Anterior cingulate cortex (tissue), 58 donors: ENCODE measurements at regions not wholly inside any gene's neighbourhood (a gene's known extent, or its start where the extent isn't known, plus 50 kb on each side); places are given as distances from the start of the nearest gene placed in this dataset.

ENCODE experiments used
- DNase-seq, 58 donors: peaks; one replicate each; lab custom pipeline; 2025; lab: John Stamatoyannopoulos, UW

DNA sequence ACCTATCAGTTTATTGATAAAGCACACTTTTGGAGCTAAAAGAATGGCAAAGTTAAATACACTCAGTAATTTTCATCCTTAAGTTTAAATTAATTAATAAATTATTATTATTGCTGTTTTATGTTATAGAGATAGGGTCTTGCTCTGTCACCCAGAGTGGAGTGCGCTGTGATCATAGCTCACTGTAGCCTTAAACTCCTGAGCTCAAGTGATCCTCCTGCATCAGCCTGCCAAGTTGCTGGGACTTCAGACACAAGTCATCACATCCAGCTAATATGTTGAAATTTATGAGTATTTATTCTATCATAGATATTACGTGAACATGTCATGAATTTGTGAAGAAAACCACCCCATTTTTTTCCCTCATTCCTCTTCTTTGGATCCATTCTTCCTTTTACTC lies 64.2 kb downstream of the GJA1 start:
- DNase-seq = no peak

DNA sequence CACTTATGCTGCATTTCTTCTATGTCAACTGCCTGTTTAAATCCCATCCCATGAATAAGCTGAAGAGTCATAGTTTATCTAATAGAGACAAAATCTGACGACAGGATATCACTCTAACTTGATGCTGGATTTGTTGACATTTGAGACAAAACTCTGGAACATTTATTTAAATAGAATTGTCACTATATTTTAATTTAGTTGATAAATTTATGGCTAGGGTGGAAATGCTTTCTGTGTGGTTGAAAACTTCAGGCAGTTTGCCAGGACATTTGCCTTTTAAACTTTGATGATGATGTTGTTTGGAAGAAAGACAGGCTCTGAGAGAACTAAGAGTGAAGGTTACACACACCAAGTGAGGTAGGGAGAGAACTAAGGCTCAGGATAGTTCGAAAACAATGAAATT lies 68.1 kb downstream of the GJA1 start:
- no peak for DNase-seq

DNA sequence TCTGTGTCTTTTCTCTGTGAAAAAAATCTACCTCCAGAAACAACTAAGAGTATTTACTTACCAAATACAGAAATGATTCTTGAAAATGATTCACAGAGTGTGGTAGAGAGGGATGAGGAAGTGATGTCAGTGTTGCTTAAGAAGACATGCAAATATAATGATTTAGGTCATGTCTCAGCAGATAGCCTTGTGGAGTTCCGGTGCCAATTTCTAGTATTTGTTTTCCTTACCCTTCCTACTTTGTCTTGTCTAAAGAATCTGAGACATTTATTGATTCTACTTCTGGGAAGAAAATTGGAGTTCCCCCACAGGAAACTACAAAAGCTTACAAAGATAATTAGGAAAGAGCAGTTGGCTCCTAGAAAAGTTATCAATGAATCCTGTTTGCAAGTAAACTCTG lies 68.8 kb downstream of the GJA1 start:
- no peak for DNase-seq

DNA sequence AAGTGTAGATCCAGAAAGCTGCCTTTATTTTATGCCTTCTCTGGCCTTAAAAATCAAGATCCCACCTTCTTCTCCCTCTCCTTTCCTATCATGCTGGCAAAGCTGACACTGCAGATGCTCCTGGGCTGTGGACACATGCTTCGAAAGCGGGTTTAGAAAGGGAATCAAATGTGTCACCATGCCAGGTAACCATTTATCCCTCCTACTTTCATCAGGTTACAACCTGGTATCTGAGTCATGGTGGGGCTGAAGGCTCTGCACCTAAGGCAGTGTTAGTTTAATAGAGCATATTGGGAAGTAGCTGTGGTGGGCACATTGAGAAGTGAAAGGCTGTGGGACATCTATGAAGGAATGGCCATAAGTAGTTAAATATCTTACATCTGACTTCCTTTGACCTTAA lies 69.8 kb downstream of the GJA1 start:
- DNase-seq = no peak

DNA sequence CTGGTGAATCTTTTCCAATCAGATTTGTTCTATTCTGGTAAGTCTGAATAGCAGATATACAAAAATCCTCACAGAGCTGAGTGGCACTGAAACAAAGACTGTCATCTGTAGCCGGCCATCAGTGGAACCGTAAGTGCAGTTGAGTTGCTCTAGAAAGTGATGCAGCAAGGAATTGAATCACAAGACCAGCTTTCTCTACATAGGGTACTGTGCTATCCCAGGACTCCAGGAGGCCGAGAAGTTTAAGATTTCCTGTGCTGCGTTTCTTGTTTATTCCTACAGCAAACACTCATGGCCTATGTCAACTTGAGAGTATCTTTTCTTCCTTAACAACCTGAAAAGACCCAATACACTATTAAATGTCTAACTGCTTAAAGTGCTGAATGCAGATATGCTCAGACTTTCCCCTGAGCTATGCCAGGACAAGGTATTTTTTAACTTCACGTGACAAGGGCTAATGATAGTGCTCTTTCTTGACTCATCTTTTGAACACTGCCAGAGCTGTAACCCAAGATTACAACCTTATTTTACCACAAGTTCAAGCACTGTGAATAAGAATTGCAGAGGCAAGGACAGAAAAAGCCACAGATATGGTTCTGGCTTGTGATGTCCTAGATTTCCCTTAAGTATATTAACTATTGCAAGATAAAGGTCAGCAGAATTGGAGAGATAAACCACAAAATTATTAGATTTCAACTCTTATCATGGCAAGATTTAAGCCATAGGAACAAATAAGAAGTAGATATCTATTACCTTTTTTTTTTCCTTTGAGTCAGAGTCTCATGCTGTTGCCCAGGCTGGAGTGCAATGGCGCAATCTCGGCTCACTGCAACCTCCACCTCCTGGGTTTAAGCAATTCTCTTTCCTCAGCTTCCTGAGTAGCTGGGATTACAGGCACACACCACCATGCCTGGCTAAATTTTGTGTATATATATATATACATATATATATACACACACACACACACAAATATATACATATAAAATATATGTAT lies 71.6 kb downstream of the GJA1 start:
- no peak for DNase-seq

DNA sequence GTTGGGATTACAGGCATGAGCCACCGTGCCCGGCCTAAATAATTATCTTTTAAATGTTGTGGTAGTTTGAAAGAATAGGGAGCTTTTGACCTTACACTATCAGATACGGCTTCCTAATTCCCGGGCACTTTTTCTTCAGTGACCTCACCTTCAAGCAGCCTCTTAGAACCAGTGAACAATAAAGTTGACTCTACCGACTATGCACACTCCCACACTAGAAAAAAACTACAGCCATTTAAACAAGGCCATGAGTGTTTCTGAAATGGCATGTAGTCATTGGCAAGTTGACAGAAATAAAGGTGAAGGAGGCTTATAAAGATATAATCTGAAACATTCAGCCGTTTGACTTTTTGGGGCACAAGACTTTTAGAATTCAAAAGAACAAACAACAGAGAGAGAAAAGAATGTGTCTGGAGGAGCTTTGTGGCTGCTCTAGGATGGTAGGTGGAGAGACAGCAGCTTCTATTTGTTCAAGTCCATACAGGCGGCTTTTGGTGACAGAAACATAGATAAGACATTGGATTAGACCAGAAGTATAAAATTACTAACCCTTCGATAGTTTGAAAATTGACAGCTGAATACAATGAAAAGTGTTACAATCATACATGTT lies 75.2 kb downstream of the GJA1 start:
- DNase-seq = no peak

DNA sequence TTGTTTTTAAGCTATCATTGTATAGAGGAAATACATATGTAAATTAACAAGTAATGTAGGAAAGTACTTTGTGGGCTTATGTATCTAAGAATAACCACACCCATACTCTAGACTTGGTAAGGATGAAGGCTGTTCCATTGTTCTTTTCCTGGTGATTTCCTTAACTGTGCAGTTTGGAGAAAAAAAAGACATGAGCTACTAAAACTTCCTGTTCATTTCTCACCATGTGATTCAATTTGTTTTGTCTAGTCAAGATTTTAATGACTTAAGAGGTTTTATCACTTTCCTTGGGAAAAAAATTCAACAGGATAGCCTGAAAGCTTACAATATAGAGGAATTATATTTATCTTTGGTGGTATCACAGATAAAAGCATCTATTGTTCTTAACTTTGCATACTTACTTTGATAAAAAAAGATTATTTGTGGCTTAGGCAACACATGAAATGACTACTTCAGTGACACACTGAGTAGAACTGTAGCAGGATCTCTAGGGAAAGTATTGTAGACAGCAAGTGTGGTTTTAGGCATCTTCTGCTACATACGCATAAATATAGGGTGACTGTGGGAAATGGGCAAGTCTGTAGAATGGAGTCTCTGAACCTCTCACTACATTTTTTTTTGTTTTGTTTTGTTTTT lies 80.3 kb downstream of the GJA1 start:
- DNase-seq = no peak

DNA sequence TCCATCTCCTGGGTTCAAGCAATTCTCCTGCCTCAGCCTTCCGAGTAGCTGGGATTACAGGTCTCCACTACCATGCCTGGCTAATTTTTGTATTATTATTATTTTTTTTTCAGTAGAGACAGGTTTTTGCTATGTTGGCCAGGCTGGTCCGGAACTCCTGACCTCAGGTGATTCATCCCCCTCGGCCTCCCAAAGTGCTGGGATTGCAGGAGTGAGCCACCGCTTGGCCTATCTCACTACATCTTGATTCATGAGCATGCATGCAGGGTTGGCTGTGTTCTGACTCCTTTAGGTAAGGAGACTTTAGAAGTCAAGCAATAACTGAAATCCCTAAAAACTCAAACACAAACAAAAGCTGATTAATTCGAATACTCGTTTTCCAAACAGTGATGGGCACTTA lies 80.9 kb downstream of the GJA1 start:
- DNase-seq = no peak

DNA sequence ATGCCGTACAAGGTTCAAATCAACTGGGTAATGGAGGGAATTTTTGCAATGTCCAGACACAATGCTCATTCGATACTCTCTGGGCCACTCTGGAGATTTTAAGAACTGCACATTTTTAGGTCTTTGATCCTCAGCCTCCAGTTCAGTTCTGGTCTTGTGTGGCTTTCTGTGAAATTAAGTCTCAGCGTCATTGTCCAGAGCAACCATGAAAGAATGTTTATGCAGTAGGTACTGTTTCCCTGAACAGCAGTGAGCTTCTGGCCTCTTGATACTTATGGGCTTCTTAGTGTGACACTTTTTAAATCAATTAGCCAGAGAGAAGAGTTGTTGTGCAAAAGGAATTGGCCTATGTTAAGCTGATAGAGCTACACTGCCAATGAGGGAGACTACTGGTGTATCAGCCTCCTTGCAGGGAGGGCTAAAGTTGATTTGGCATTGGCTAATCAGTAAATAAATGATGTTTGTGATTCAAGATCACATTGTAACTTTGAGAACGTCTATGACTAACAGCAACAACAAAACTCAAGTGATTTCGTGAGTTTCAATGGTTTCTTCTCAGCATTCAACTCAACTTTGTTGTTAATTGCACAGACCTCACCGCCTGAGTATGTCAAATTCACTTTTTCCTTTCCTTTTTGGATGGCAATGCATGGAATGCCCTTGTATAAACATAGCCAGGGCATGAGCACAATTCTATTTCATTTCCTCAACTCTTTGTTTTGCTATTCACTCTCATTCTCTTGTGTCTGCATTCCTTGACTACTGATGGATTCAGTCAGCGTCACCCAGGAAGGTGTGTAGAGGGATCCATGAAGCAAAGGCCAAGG lies 85.1 kb downstream of the GJA1 start:
- no peak for DNase-seq

DNA sequence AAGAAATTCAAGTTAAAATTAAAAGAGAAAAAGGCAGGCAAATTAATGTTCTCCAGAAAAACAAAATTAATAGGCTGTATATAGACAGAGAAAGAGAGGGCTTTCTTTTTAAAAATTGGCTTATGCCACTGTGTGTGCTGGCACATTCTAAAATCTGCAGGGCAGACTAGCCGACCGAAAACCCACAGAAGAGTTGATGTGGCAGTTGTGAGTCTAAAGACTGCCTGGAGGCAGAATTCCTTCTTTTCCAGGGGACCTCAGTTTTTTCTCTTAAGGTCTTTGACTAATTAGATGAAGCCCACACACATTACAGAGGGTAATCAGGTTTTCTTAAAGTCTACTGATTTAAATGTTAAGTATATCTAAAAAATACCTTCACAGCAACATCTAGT lies 85.7 kb downstream of the GJA1 start:
- DNase-seq = no peak

DNA sequence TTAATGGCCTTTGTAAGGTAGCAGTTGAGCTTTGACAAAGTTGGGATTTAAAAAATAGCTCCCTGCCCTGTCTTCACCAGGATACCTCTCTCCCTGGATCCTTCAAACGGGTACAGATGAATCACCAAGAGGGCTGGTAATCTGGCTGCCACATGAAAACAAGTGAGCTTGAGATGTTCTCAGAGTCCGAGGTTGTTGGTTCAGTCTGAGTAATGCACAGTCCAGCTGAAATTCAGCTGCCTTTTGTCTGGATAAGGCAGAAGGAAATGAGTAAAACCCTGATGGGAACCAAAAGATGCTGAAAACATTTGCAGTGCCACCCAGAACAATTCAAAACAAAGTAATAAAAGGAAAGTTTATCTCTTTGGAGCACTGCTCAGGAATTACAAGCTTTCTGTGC lies 86.8 kb downstream of the GJA1 start:
- no peak for DNase-seq

DNA sequence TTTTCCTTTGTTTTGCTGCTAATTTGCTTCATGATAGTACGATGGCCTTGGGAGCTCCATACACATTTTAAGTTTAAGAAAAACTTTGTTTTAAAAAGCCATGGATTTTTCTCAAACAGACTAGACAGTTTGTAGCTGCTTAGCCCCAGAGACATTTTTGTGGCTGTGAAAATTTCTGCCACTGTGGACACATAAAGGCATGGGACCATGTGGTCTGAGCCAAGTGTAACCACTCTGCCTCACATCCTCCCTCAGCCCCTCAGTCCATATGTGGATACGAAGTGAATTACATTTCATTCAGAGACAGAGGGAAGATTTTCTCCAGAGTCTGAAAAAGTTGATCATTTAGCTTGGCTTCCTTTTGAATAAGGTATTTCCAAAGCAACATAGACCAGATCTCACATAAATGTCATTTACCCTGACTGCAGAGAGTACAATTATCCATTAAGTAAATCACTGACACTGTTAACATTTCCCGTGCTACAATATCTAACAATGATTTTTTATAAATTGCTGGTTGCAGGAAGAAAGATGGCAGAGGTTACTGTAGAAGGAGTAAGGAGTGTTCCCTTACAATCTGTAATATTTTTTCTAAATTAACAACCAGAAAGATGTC lies 87.4 kb downstream of the GJA1 start:
- no peak for DNase-seq

DNA sequence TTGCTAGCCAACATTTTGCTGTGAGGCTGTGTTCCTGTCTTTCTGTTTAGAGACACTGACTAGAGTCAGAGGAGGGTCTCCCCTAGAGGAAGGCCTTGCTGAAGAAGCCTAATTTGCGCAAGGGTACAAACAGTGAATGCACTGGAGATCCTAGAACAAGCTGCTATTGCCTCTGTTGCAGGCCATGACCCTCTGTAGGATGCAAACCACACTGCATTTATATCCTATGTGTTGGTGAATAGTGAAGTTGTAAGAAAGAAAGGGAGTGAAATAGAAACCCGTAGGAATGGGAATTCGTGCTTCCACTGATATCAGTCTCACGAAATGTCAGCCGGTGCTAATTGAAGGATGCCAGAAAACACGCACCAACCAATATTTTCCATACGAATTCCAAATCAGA lies 88.2 kb downstream of the GJA1 start:
- no peak for DNase-seq

DNA sequence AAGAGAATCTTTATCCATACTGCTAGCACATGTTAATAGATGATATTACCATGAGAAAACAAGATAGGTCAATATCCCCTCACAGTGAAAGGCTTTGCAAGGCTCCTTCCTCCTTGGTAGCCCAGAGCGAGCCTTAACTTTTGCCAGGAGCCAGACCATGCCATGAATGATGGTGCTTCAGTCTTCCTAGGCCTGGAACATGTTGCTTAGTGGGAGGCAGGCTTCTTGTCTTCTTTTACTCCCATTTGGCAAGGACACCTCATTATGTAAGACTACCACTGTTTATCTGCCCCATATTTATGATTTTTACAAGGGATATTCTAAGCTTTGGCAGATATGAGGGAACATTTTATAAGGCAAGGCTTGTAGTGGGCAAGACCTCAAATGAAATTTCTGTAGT lies 90.8 kb downstream of the GJA1 start:
- no peak for DNase-seq

DNA sequence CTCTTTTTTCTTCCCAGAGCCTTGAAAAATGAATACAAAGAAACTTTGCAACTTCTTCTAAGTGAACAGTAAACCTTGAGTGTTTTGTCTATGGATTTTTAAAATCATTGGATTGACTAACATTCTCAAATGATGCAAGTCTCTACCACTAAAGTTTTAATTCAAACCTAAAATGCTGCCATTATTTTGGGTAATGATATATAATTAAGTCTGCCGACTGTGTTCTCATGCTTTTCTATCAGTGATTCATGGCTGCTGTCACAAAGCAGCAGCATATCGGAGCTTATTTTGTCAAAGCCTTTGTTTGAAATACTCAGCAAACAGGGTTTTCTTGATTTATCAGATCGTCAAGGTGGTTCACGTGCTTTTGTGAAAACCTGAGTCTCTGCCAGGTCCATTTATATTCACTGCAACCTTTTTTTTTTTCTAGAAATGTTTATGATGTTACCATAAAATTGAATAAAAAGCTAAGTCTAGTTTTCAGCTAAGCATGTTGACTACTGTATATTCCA lies 96.3 kb downstream of the GJA1 start:
- DNase-seq = no peak

DNA sequence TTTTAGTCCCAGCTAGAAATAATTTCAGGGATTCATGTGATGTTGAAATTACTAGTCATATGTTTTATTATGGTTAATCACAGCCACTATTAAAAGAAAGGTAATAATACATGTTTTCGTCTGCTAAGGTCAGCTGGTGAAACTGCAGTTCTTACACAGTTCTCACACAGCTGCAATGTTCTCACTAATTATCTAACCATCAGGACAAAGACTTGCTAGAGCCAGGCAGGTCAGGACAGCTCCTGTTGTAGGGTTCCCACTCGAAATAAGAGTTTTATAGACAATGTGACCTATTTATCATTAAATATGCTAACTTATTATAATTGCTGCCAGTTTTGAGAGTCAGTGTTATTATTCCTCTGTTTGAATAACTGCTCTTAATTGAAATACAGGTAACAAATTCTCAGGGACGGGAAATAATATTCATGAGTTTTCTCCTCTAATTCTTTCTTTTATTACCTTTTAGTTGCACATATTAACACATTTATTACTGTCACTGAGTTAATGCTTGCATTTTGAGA lies 97.9 kb downstream of the GJA1 start:
- no peak for DNase-seq

DNA sequence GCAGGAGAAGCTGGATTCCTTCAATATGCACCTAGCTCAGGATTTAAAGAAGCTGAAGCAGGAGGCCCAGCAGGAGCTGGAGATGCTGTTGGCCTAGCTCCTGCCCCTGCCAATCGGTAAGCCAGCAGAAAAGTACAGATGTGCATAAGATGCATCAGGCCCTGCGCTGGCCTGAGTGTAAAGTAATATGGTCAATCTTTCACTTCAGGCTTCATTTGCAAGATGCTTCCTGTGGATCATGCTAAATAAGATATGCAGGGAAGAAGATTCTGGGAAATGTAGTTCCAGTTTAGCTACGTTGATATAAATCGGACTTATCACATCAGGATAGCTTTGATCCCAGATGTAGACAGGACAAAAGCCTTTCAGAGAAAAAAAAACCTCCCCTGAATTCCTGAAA lies 100.3 kb downstream of the GJA1 start:
- no peak for DNase-seq

DNA sequence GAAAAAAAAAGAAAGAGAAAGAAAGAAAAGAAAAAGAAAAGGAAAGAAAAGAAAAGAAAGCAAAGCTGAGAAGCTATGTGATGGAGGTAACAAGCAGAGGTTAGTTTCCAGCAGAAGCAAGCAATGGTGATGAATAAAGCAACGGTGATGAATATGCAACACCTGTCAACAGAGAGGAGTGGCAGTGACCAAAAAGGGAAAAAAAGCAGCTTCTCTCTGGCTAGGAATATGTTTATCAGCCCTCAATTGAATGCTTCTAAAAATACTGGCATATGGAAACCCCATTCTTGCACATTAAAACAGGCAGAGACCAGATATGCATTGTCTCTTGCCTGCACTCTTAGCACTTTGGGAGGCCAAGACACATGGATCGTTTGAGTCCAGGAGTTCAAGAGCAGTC lies 100.9 kb downstream of the GJA1 start:
- no peak for DNase-seq

DNA sequence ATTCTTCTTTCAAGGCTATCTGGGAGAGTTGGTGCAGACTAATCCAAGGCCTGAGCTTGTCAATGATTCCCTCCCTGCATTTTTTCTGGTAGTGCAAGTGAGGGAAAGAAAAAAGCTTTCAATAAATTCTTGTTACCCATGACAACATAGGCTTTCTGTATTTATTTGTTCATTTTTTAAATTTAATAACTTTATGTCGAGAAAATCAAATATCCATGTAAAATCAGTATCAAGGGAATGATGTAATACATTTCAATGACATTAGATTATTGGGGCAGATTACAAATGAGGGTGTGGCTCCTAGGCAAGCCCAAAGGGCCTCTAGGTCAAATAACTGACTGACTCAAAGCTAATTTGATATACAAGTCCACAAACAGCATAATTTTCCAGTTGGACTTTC lies 104.0 kb downstream of the GJA1 start:
- DNase-seq = no peak

DNA sequence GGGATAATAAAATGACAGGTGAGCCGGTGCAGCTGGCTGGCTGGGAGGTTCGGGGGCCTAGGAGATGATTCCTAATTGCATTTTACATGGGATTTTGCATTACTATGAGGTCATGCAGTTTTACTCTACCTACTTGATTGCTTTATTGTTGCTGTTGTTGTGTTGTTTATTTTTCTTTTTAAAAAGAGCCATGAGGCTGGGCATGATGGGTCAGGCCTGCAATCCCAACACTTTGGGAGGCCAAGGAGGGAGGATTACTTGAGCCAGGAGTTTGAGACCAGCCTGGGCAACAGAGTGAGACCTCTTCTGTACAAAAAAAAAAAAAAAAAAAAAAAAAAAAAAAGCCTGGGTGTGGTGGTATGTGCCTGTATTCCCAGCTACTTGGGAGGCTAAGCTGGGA lies 104.8 kb downstream of the GJA1 start:
- DNase-seq = no peak
